A673 (cell line): ENCODE measurements at regions not wholly inside any gene's neighbourhood (a gene's known extent, or its start where the extent isn't known, plus 50 kb on each side); places are given as distances from the start of the nearest gene placed in this dataset.

Source experiments
- BruUV-seq: library from RNA; stranded (reverse); fragments of 400-500 nt; replicated peaks from 2 replicates; lab custom pipeline; 2021; lab: Mats Ljungman, UMichigan
- CTCF ChIA-PET: fragments of 300-600 bp; sonication (Branson Sonifier 250); formaldehyde crosslinking; loops from one replicate; lab custom pipeline; 2022; ENCODE audit warnings: antibody characterized with exemption; lab: Charles Lee
- POLR2A ChIA-PET: fragments of 300-600 bp; sonication (Branson Sonifier 250); formaldehyde crosslinking; loops from one replicate; lab custom pipeline; 2022; ENCODE audit warnings: antibody characterized with exemption; ENCODE audit not compliant: low non-redundant PET; lab: Charles Lee
- DNase-seq: peaks from one replicate; pipeline ENCODE4 v3.0.0-alpha.2; 2015; ENCODE audit warnings: low spot score
- H3K27ac ChIP-seq: fragments of 200-600 bp; sonication (generic); 2 replicates; pipeline ENCODE4 v1.5.1; 2016; ENCODE audit warnings: mixed run types, low read depth, mild to moderate bottlenecking, mixed read lengths, antibody characterized with exemption, low read length; ENCODE audit not compliant: poor library complexity, severe bottlenecking
- H3K27me3 ChIP-seq: fragments of 200-600 bp; sonication (generic); replicated peaks from 2 replicates; pipeline ENCODE4 v1.6.1; 2017; ENCODE audit warnings: mixed run types, low read depth, mild to moderate bottlenecking, mixed read lengths, antibody characterized with exemption, low read length; ENCODE audit not compliant: insufficient read depth, poor library complexity
- H3K36me3 ChIP-seq: fragments of 200-600 bp; sonication (generic); 2 replicates; pipeline ENCODE4 v1.6.1; 2016; ENCODE audit warnings: mixed run types, mild to moderate bottlenecking, mixed read lengths, antibody characterized with exemption, low read length; ENCODE audit not compliant: insufficient read depth, poor library complexity, severe bottlenecking
- H3K4me1 ChIP-seq: fragments of 200-600 bp; sonication (generic); 2 replicates; pipeline ENCODE4 v1.6.1; 2017; ENCODE audit warnings: mixed run types, mild to moderate bottlenecking, mixed read lengths, antibody characterized with exemption, low read length; ENCODE audit not compliant: insufficient read depth, poor library complexity, severe bottlenecking
- H3K4me3 ChIP-seq: fragments of 200-600 bp; sonication (generic); 2 replicates; pipeline ENCODE4 v1.5.1; 2016; ENCODE audit warnings: low read depth, mixed run types, mild to moderate bottlenecking, mixed read lengths, low read length; ENCODE audit not compliant: poor library complexity, severe bottlenecking
- H3K9me3 ChIP-seq: fragments of 200-600 bp; sonication (generic); 2 replicates; pipeline ENCODE4 v1.6.1; 2016; ENCODE audit warnings: mixed run types, low read depth, mild to moderate bottlenecking, mixed read lengths, antibody characterized with exemption, low read length; ENCODE audit not compliant: poor library complexity, severe bottlenecking
- EZH2 ChIP-seq: fragments of 200-600 bp; sonication (generic); IDR thresholded peaks from 2 replicates; pipeline ENCODE4 v1.6.1; 2017; ENCODE audit warnings: borderline replicate concordance, low read depth, mild to moderate bottlenecking, mixed read lengths, antibody characterized with exemption, low read length; ENCODE audit not compliant: poor library complexity, severe bottlenecking
- intact Hi-C: fragments of 100-400 bp; cut with micrococcal nuclease; formaldehyde crosslinking; loops from one replicate; pipeline ENCODE4 v1.10.0; 2022; ENCODE audit not compliant: unreplicated experiment
- TF ChIP-seq, protein P1 (sequence below): fragments of 300-800, 200-600 bp; sonication (generic); conservative IDR thresholded peaks from 2 replicates; pipeline ENCODE4 v1.5.1; 2017; ENCODE audit warnings: low read depth, mild to moderate bottlenecking, antibody characterized with exemption, low read length, moderate library complexity, mixed read lengths

- Histone ChIP-seq H3K4me1 (no peaks in the 10 kb centered on the region), H3K27ac (no peak overlapping the region), H3K36me3 (no peaks in the 10 kb centered on the region), H3K27me3 (no peaks in the 10 kb centered on the region), H3K4me3 (no peak overlapping the region), H3K9me3 (no peaks in the 10 kb centered on the region)
- DNase-seq: no peak
- TF ChIP-seq, protein P1, sequence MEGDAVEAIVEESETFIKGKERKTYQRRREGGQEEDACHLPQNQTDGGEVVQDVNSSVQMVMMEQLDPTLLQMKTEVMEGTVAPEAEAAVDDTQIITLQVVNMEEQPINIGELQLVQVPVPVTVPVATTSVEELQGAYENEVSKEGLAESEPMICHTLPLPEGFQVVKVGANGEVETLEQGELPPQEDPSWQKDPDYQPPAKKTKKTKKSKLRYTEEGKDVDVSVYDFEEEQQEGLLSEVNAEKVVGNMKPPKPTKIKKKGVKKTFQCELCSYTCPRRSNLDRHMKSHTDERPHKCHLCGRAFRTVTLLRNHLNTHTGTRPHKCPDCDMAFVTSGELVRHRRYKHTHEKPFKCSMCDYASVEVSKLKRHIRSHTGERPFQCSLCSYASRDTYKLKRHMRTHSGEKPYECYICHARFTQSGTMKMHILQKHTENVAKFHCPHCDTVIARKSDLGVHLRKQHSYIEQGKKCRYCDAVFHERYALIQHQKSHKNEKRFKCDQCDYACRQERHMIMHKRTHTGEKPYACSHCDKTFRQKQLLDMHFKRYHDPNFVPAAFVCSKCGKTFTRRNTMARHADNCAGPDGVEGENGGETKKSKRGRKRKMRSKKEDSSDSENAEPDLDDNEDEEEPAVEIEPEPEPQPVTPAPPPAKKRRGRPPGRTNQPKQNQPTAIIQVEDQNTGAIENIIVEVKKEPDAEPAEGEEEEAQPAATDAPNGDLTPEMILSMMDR: no peak
- TF ChIP-seq EZH2: no peak
- intact Hi-C loops: no loop called here
- ChIA-PET CTCF (no interaction called here), POLR2A (interaction anchor here (0.7 kb wide), 1 partner anchor 45 kb away, joined by 3 read pairs; no protein-coding TSS in a partner anchor)
- BruUV-seq: no TSS peak
Measured at GRCh38 chr13:109615721-109616420, 170.5 kb downstream of the IRS2 start.

DNA sequence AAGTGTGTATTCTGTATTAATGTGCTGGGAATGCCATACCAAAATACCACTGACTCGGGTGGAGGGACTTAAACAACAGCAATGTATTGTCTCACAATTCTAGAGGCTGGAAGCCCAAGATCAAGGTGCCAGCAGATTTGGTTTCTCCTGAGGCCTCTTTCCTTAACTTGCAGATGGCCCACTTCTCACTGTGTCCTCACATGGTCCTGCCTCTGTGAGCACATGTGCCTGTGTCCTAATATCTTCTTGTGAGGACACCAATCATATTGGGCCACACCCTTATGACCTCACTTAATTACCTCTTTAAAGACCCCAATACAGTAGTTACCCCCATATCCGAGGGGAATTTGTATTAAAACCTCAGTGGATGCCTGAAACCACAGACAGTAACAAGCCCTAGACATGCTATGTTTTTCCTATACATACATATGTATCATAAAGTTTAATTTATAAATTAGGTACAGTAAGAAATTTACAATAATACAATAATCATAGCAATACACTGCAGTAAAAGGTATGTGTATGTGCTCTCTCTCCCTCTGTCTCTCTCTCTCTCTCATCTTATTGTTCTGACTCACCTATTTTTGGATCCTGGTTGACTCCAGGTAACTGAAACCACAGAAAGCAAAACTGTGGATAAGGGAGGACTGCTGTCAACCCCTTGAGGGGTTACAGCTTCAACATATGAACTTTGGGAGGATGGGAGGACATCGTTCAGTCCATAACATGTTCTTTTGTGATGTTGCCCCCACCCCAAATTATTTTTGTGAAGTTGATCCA, 174.3 kb downstream of the IRS2 start:
- Histone ChIP-seq H3K9me3 (no peaks in the 10 kb centered on the region), H3K4me1 (peaks cover 2% of the 10 kb centered on the region), H3K27ac (no peak overlapping the region), H3K27me3 (no peaks in the 10 kb centered on the region), H3K36me3 (no peaks in the 10 kb centered on the region), H3K4me3 (no peak overlapping the region)
- no peak for DNase-seq
- TF ChIP-seq, protein P1: no peak
- no peak for TF ChIP-seq EZH2
- ChIA-PET POLR2A (no interaction called here), CTCF (no interaction called here)
- intact Hi-C loops: loop anchor here (5.0 kb wide), 2 partner anchors 130 to 165 kb away; no protein-coding TSS in a partner anchor
- no TSS peak for BruUV-seq

DNA sequence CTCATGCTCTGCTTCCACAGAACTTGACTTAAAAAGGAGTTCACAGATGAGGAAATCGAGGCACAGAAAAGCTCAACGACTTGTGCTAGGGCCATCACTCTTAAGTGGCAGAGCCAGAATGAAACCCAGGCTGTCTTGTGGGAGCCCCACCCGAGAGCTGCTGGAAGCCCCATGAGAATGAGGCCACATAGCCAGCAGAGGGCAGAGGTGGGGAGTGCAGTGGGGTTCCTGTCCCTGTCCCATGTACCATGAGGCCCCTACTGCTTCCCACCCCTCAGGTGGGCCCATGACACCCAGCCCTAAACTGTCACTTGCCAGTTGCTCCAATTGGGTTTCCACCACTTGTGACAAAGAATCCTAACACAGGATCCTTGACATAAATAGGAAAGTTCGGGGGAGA, 175.9 kb downstream of the IRS2 start:
- DNase-seq: peak; percentile 51
- H3K27ac ChIP-seq: no peak overlapping the region
- H3K27me3 ChIP-seq: no peaks in the 10 kb centered on the region
- TF ChIP-seq EZH2: no peak
- TF ChIP-seq, protein P1: peak; percentile 61
- peaks cover 2% of the 10 kb centered on the region for H3K4me1 ChIP-seq
- BruUV-seq: no TSS peak
- H3K4me3 ChIP-seq: no peak overlapping the region
- H3K36me3 ChIP-seq: no peaks in the 10 kb centered on the region
- intact Hi-C loops: loop anchor here (5.0 kb wide), 2 partner anchors 132 to 167 kb away; no protein-coding TSS in a partner anchor
- CTCF ChIA-PET: no interaction called here
- POLR2A ChIA-PET: no interaction called here
- no peaks in the 10 kb centered on the region for H3K9me3 ChIP-seq
